IMR-90 (cell line): ENCODE measurements at regions not wholly inside any gene's neighbourhood (a gene's known extent, or its start where the extent isn't known, plus 50 kb on each side); places are given as distances from the start of the nearest gene placed in this dataset.

Experiments used
- ATAC-seq: fragments of 200-7000 bp; cut with Tn5 transposase; 2 replicates; pipeline ENCODE4 v1.9.1; 2020; ENCODE audit warnings: low read depth, mild to moderate bottlenecking, moderate library complexity
- BruUV-seq: library from RNA; stranded (reverse); fragments of 400-500 nt; replicated peaks from 2 replicates; lab custom pipeline; 2021; lab: Mats Ljungman, UMichigan
- CTCF ChIA-PET: fragments of 300-600 bp; formaldehyde crosslinking; extraction: SDS; loops from one replicate; lab custom pipeline; 2021; ENCODE audit warnings: antibody characterized with exemption; lab: Yijun Ruan, JAX
- POLR2A ChIA-PET: fragments of 300-600 bp; sonication (Branson Sonifier 250); formaldehyde crosslinking; loops from one replicate; lab custom pipeline; 2022; ENCODE audit warnings: antibody characterized with exemption; ENCODE audit not compliant: unreplicated experiment; lab: Charles Lee
- DNase-seq: peaks from one replicate; pipeline ENCODE4 v3.0.0; 2013
- H2AFZ ChIP-seq: replicated peaks from 2 replicates; pipeline ENCODE3; 2013; ENCODE audit warnings: low read length, mild to moderate bottlenecking; ENCODE audit not compliant: poor library complexity
- H2AK5ac ChIP-seq: 2 replicates; pipeline ENCODE4 v1.6.1; 2013; ENCODE audit warnings: low read depth, low read length, inconsistent platforms
- H2AK9ac ChIP-seq: replicated peaks from 2 replicates; pipeline ENCODE3; 2013; ENCODE audit warnings: mild to moderate bottlenecking, low read depth, low read length, moderate library complexity; ENCODE audit not compliant: poor library complexity
- H2BK120ac ChIP-seq: 2 replicates; pipeline ENCODE4 v1.6.1; 2013; ENCODE audit warnings: low read depth, low read length, inconsistent platforms
- H2BK15ac ChIP-seq: 3 replicates; pipeline ENCODE4 v1.6.1; 2013; ENCODE audit warnings: low read depth, low read length, inconsistent platforms
- H2BK20ac ChIP-seq: 2 replicates; pipeline ENCODE4 v1.6.1; 2013; ENCODE audit warnings: low read depth, mild to moderate bottlenecking, inconsistent platforms, low read length, moderate library complexity
- H2BK5ac ChIP-seq: 2 replicates; pipeline ENCODE4 v1.6.1; 2013; ENCODE audit warnings: mild to moderate bottlenecking, low read depth, low read length, inconsistent platforms; ENCODE audit not compliant: poor library complexity, severe bottlenecking
- H3K14ac ChIP-seq: replicated peaks from 2 replicates; pipeline ENCODE4 v1.6.1; 2013; ENCODE audit warnings: low read depth, low read length, inconsistent platforms
- H3K18ac ChIP-seq: 2 replicates; pipeline ENCODE4 v1.6.1; 2013; ENCODE audit warnings: low read depth, low read length, control low read depth
- H3K23ac ChIP-seq: 2 replicates; pipeline ENCODE4 v1.6.1; 2013; ENCODE audit warnings: low read depth, low read length, inconsistent platforms
- H3K27ac ChIP-seq: 2 replicates; pipeline ENCODE4 v1.5.1; 2013; ENCODE audit warnings: mild to moderate bottlenecking, control low read depth, low read length; ENCODE audit not compliant: insufficient read depth
- H3K27me3 ChIP-seq: 2 replicates; pipeline ENCODE4 v1.6.1; 2013; ENCODE audit warnings: low read length; ENCODE audit not compliant: control insufficient read depth, insufficient read depth
- H3K36me3 ChIP-seq: 2 replicates; pipeline ENCODE4 v1.6.1; 2013; ENCODE audit warnings: low read length, mixed read lengths; ENCODE audit not compliant: control insufficient read depth, insufficient read depth
- H3K4ac ChIP-seq: 2 replicates; pipeline ENCODE4 v1.6.1; 2013; ENCODE audit warnings: low read depth, low read length, inconsistent platforms
- H3K4me1 ChIP-seq: 2 replicates; pipeline ENCODE4 v1.6.1; 2013; ENCODE audit warnings: low read length, mixed read lengths; ENCODE audit not compliant: control insufficient read depth, insufficient read depth
- H3K4me2 ChIP-seq: 2 replicates; pipeline ENCODE4 v1.6.1; 2013; ENCODE audit warnings: low read depth, mild to moderate bottlenecking, control low read depth, low read length, moderate library complexity
- H3K4me3 ChIP-seq: 2 replicates; pipeline ENCODE4 v1.5.1; 2013; ENCODE audit warnings: low read depth, mild to moderate bottlenecking, control low read depth, low read length, moderate library complexity; ENCODE audit not compliant: insufficient read depth
- H3K56ac ChIP-seq: 2 replicates; pipeline ENCODE4 v1.6.1; 2013; ENCODE audit warnings: low read length, inconsistent platforms; ENCODE audit not compliant: insufficient read depth; ENCODE audit errors: extremely low read depth
- H3K79me1 ChIP-seq, 2 experiments: 2 replicates each; pipeline ENCODE4 v1.6.1; 2013; ENCODE audit warnings: low read length in 2 of 2, inconsistent platforms in 1 of 2, low read depth in 1 of 2
- H3K9ac ChIP-seq: 2 replicates; pipeline ENCODE4 v1.6.1; 2013; ENCODE audit warnings: low read depth, low read length, control low read depth
- H3K9me1 ChIP-seq: 2 replicates; pipeline ENCODE4 v1.6.1; 2013; ENCODE audit warnings: low read length, inconsistent platforms; ENCODE audit not compliant: insufficient read depth
- H3K9me3 ChIP-seq: 2 replicates; pipeline ENCODE4 v1.6.1; 2013; ENCODE audit warnings: low read length; ENCODE audit not compliant: control insufficient read depth, insufficient read depth
- H4K20me1 ChIP-seq: 2 replicates; pipeline ENCODE4 v1.6.1; 2013; ENCODE audit warnings: low read length, inconsistent platforms; ENCODE audit not compliant: insufficient read depth
- H4K5ac ChIP-seq: 2 replicates; pipeline ENCODE4 v1.6.1; 2013; ENCODE audit warnings: mild to moderate bottlenecking, low read depth, low read length, control low read depth
- H4K8ac ChIP-seq, 2 experiments: 2 replicates each; pipeline ENCODE4 v1.6.1; 2013; ENCODE audit warnings: low read depth in 2 of 2, low read length in 2 of 2, control low read depth in 1 of 2, inconsistent platforms in 1 of 2
- H4K91ac ChIP-seq: 2 replicates; pipeline ENCODE4 v1.6.1; 2013; ENCODE audit warnings: low read depth, low read length, inconsistent platforms; ENCODE audit not compliant: insufficient read depth
- BHLHE40 ChIP-seq: fragments of 150-350 bp; IDR thresholded peaks from 2 replicates; pipeline ENCODE4 v1.6.1; 2016; ENCODE audit warnings: mild to moderate bottlenecking, low read depth, low read length
- CEBPB ChIP-seq: IDR thresholded peaks from 2 replicates; pipeline ENCODE4 v1.6.1; 2012; ENCODE audit warnings: low read depth, low read length, improper control_type of control experiment
- CHD1 ChIP-seq: IDR thresholded peaks from 2 replicates; pipeline ENCODE4 v1.6.1; 2012; ENCODE audit warnings: low read depth, low read length, improper control_type of control experiment
- FOS ChIP-seq: fragments of 150-350 bp; IDR thresholded peaks from 2 replicates; pipeline ENCODE4 v1.6.1; 2016; ENCODE audit warnings: low read depth, low read length
- MAFK ChIP-seq: IDR thresholded peaks from 2 replicates; pipeline ENCODE4 v1.6.1; 2012; ENCODE audit warnings: low read depth, low read length, improper control_type of control experiment
- MAZ ChIP-seq: IDR thresholded peaks from 2 replicates; pipeline ENCODE4 v1.6.1; 2012; ENCODE audit warnings: low read depth, mild to moderate bottlenecking, low read length, improper control_type of control experiment, moderate library complexity, borderline replicate concordance
- MXI1 ChIP-seq: IDR thresholded peaks from 2 replicates; pipeline ENCODE4 v1.6.1; 2012; ENCODE audit warnings: low read depth, mild to moderate bottlenecking, low read length, moderate library complexity, borderline replicate concordance
- NFE2L2 ChIP-seq: fragments of 150-350 bp; IDR thresholded peaks from 2 replicates; pipeline ENCODE4 v1.6.1; 2016; ENCODE audit warnings: low read depth, mild to moderate bottlenecking, low read length
- POLR2A ChIP-seq: IDR thresholded peaks from 2 replicates; pipeline ENCODE4 v1.6.1; 2012; ENCODE audit warnings: mild to moderate bottlenecking, low read depth, low read length
- RAD21 ChIP-seq: IDR thresholded peaks from 2 replicates; pipeline ENCODE4 v1.6.1; 2012; ENCODE audit warnings: low read length, improper control_type of control experiment
- RCOR1 ChIP-seq: IDR thresholded peaks from 2 replicates; pipeline ENCODE4 v1.6.1; 2012; ENCODE audit warnings: mild to moderate bottlenecking, low read length, improper control_type of control experiment; ENCODE audit not compliant: insufficient replicate concordance
- RFX5 ChIP-seq: IDR thresholded peaks from 2 replicates; pipeline ENCODE4 v1.8.0; 2012; ENCODE audit warnings: low read depth, mild to moderate bottlenecking, low read length, moderate library complexity
- SMC3 ChIP-seq: fragments of 150-350 bp; IDR thresholded peaks from 2 replicates; pipeline ENCODE4 v1.6.1; 2016; ENCODE audit warnings: low read depth, mild to moderate bottlenecking, antibody characterized with exemption, low read length, moderate library complexity
- WGBS, 2 experiments: methylation state at CpG; one replicate each; pipeline versions ENCODE4 v1.1.5 to v1.1.7; 2013; ENCODE audit warnings: missing lambda C conversion rate in 2 of 2; ENCODE audit not compliant: insufficient read length in 1 of 2; ENCODE audit errors: extremely low coverage in 2 of 2; 5-methylcytosine and 5-hydroxymethylcytosine counted together
- dilution Hi-C: fragments of 300-500 bp; cut with HindIII; formaldehyde crosslinking; loops from one replicate; pipeline ENCODE4 v1.14.3; 2018; ENCODE audit warnings: low sequenced_read_pairs; ENCODE audit not compliant: unreplicated experiment
- in situ Hi-C: fragments of 300-500 bp; cut with MboI; formaldehyde crosslinking; loops from 3 replicates; pipeline ENCODE4 v1.14.3; 2019; ENCODE audit warnings: low sequenced_read_pairs, inconsistent platforms, mixed read lengths
- intact Hi-C: fragments of 100-400 bp; cut with micrococcal nuclease; formaldehyde crosslinking; loops from 2 replicates; pipeline ENCODE4 v1.10.0; 2022
- TF ChIP-seq, protein P1 (sequence below): fragments of 150-350 bp; IDR thresholded peaks from 2 replicates; pipeline ENCODE4 v1.6.1; 2017; ENCODE audit warnings: mild to moderate bottlenecking, antibody characterized with exemption, low read length, low read depth
- TF ChIP-seq, protein P2 (sequence below): conservative IDR thresholded peaks from 2 replicates; pipeline ENCODE4 v1.5.1; 2012; ENCODE audit warnings: mild to moderate bottlenecking, low read depth, low read length, improper control_type of control experiment
- TF ChIP-seq, protein P3 (sequence below): fragments of 150-350 bp; IDR thresholded peaks from 2 replicates; pipeline ENCODE4 v1.6.1; 2016; ENCODE audit warnings: low read depth, mild to moderate bottlenecking, low read length, moderate library complexity, borderline replicate concordance

DNA sequence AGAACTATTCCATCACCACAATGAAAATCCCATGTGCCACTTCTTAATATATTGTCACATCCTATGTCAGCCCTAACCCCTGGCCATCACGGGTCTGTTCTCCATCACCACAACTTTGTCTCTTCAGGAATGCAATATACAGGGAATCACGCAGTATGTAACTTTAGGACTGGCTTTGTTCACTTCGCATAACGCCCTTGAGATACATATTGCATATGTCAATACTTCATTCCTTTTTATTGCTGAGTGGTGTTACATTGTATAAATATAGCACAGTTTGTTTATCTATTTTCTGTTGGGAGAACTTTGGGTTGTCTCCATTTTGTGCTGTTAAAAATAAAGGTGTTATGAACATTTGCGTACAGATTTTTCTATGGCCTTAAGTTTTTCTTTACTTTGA is 195.4 kb upstream of the ZMIZ1 start:
- no peak for TF ChIP-seq RCOR1
- no peak for TF ChIP-seq MXI1
- TF ChIP-seq RFX5 = no peak
- TF ChIP-seq, protein P1, sequence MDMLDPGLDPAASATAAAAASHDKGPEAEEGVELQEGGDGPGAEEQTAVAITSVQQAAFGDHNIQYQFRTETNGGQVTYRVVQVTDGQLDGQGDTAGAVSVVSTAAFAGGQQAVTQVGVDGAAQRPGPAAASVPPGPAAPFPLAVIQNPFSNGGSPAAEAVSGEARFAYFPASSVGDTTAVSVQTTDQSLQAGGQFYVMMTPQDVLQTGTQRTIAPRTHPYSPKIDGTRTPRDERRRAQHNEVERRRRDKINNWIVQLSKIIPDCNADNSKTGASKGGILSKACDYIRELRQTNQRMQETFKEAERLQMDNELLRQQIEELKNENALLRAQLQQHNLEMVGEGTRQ = no peak
- TF ChIP-seq, protein P2, sequence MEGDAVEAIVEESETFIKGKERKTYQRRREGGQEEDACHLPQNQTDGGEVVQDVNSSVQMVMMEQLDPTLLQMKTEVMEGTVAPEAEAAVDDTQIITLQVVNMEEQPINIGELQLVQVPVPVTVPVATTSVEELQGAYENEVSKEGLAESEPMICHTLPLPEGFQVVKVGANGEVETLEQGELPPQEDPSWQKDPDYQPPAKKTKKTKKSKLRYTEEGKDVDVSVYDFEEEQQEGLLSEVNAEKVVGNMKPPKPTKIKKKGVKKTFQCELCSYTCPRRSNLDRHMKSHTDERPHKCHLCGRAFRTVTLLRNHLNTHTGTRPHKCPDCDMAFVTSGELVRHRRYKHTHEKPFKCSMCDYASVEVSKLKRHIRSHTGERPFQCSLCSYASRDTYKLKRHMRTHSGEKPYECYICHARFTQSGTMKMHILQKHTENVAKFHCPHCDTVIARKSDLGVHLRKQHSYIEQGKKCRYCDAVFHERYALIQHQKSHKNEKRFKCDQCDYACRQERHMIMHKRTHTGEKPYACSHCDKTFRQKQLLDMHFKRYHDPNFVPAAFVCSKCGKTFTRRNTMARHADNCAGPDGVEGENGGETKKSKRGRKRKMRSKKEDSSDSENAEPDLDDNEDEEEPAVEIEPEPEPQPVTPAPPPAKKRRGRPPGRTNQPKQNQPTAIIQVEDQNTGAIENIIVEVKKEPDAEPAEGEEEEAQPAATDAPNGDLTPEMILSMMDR = no peak
- TF ChIP-seq CEBPB = no peak
- no peak for TF ChIP-seq NFE2L2
- no peak for TF ChIP-seq MAZ
- no peak for TF ChIP-seq POLR2A
- TF ChIP-seq CHD1 = no peak
- no peak for TF ChIP-seq MAFK
- TF ChIP-seq RAD21 = no peak
- no peak for TF ChIP-seq SMC3
- no peak for TF ChIP-seq FOS
- no peak for TF ChIP-seq BHLHE40
- TF ChIP-seq, protein P3, sequence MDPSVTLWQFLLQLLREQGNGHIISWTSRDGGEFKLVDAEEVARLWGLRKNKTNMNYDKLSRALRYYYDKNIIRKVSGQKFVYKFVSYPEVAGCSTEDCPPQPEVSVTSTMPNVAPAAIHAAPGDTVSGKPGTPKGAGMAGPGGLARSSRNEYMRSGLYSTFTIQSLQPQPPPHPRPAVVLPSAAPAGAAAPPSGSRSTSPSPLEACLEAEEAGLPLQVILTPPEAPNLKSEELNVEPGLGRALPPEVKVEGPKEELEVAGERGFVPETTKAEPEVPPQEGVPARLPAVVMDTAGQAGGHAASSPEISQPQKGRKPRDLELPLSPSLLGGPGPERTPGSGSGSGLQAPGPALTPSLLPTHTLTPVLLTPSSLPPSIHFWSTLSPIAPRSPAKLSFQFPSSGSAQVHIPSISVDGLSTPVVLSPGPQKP = no peak
- no peak overlapping the region for H4K8ac ChIP-seq
- no peak overlapping the region for H3K18ac ChIP-seq
- POLR2A ChIA-PET = no interaction called here
- H3K36me3 ChIP-seq = no peaks in the 10 kb centered on the region
- no peak overlapping the region for H2BK120ac ChIP-seq
- H3K4me3 ChIP-seq = no peak overlapping the region
- CTCF ChIA-PET = no interaction called here
- no peak overlapping the region for H2BK5ac ChIP-seq
- no peaks in the 10 kb centered on the region for H3K79me1 ChIP-seq
- no peak overlapping the region for H2AK9ac ChIP-seq
- H3K23ac ChIP-seq = no peak overlapping the region
- no peak overlapping the region for H4K91ac ChIP-seq
- H3K4me2 ChIP-seq = no peak overlapping the region
- H3K27ac ChIP-seq = no peak overlapping the region
- H3K27me3 ChIP-seq = peaks cover 43% of the 10 kb centered on the region
- no peaks in the 10 kb centered on the region for H3K4me1 ChIP-seq
- H2AK5ac ChIP-seq = no peak overlapping the region
- BruUV-seq = no TSS peak
- H2BK20ac ChIP-seq = no peak overlapping the region
- H3K9me3 ChIP-seq = 0 out of 2 replicates have a peak, but pooled peaks cover 2% of the 10 kb centered on the region
- no peak overlapping the region for H2AFZ ChIP-seq
- no peak overlapping the region for H3K56ac ChIP-seq
- H4K20me1 ChIP-seq = no peaks in the 10 kb centered on the region
- in situ Hi-C loops = no loop called here
- no peak overlapping the region for H4K5ac ChIP-seq
- dilution Hi-C loops = no loop called here
- no peak overlapping the region for H2BK15ac ChIP-seq
- intact Hi-C loops = no loop called here
- no peak overlapping the region for H3K4ac ChIP-seq
- no CpG with 5 or more reads among the region's 5 CpGs for WGBS, 2 experiments
- no peak overlapping the region for H3K9ac ChIP-seq
- ATAC-seq (no peak), DNase-seq (no peak)
- no peak overlapping the region for H3K14ac ChIP-seq
- no peaks in the 10 kb centered on the region for H3K9me1 ChIP-seq
